Endothelial cell of umbilical vein (primary cell): ENCODE measurements at regions not wholly inside any gene's neighbourhood (a gene's known extent, or its start where the extent isn't known, plus 50 kb on each side); places are given as distances from the start of the nearest gene placed in this dataset.

Experiments used
- BruUV-seq: library from RNA; stranded (reverse); fragments of 400-500 nt; replicated peaks from 2 replicates; lab custom pipeline; 2021; lab: Mats Ljungman, UMichigan
- CTCF ChIA-PET: fragments of 300-600, 350-600 bp; sonication (Branson Sonifier 250); formaldehyde crosslinking; loops from one replicate; lab custom pipeline; 2021; ENCODE audit warnings: antibody characterized with exemption, inconsistent platforms; lab: Charles Lee
- POLR2A ChIA-PET: fragments of 300-600, 350-600 bp; sonication (Branson Sonifier 250); formaldehyde crosslinking; loops from one replicate; lab custom pipeline; 2021; ENCODE audit warnings: antibody characterized with exemption, inconsistent platforms; lab: Charles Lee
- DNase-seq: peaks from one replicate; pipeline ENCODE4 v3.0.0-alpha.2; 2011; ENCODE audit warnings: low read depth, low spot score
- FAIRE-seq: peaks from 2 replicates; lab custom pipeline; 2011; peaks lifted over from hg19 to GRCh38; lab: Jason Lieb, UNC
- H2AFZ ChIP-seq: 2 replicates; pipeline ENCODE4 v1.6.0; 2012; ENCODE audit warnings: low read depth, low read length, control low read depth, inconsistent platforms
- H3K27ac ChIP-seq: 2 replicates; pipeline ENCODE4 v1.5.1; 2011; ENCODE audit warnings: low read depth, mild to moderate bottlenecking, control low read depth, low read length, moderate library complexity; ENCODE audit not compliant: insufficient read depth
- H3K27me3 ChIP-seq, 2 experiments: 2 replicates each; pipeline versions ENCODE4 v1.6.0 to v1.6.1; 2011; ENCODE audit warnings: low read length in 2 of 2, mixed read lengths in 1 of 2; ENCODE audit not compliant: control insufficient read depth in 2 of 2, insufficient read depth in 2 of 2
- H3K36me3 ChIP-seq, 2 experiments: 2 replicates in 1 of 2; 3 replicates in 1 of 2; pipeline ENCODE4 v1.5.1; 2011; ENCODE audit warnings: low read length in 2 of 2, mild to moderate bottlenecking in 1 of 2, moderate library complexity in 1 of 2; ENCODE audit not compliant: control insufficient read depth in 2 of 2, insufficient read depth in 2 of 2; ENCODE audit errors: extremely low read depth in 1 of 2
- H3K4me1 ChIP-seq: 3 replicates; pipeline ENCODE4 v1.5.1; 2011; ENCODE audit warnings: mild to moderate bottlenecking, low read length; ENCODE audit not compliant: control insufficient read depth, insufficient read depth; ENCODE audit errors: extremely low read depth
- H3K4me2 ChIP-seq: 2 replicates; pipeline ENCODE4 v1.6.1; 2011; ENCODE audit warnings: low read length, control low read depth, mixed read lengths; ENCODE audit not compliant: insufficient read depth
- H3K4me3 ChIP-seq, 3 experiments: fragments of 200-600 bp in 1 of 3; sonication (generic), shearing (Covaris generic) in 1 of 3; replicated peaks in 1 of 3; 2 replicates each; pipeline ENCODE4 v1.5.1; 2011 to 2016; ENCODE audit warnings: control low read depth in 3 of 3, low read length in 3 of 3, mild to moderate bottlenecking in 2 of 3, inconsistent platforms in 1 of 3, low read depth in 1 of 3, moderate library complexity in 1 of 3; ENCODE audit not compliant: insufficient read depth in 1 of 3
- H3K79me2 ChIP-seq: 2 replicates; pipeline ENCODE4 v1.6.0; 2012; ENCODE audit warnings: low read length, inconsistent platforms; ENCODE audit not compliant: control insufficient read depth, insufficient read depth
- H3K9ac ChIP-seq: replicated peaks from 2 replicates; pipeline ENCODE3; 2011; ENCODE audit warnings: low read length, control low read depth; ENCODE audit not compliant: insufficient read depth; ENCODE audit errors: extremely low read depth
- H3K9me1 ChIP-seq: replicated peaks from 3 replicates; pipeline ENCODE4 v1.6.0; 2011; ENCODE audit warnings: mild to moderate bottlenecking, low read length; ENCODE audit not compliant: control insufficient read depth, insufficient read depth; ENCODE audit errors: extremely low read depth
- H3K9me3 ChIP-seq: replicated peaks from 2 replicates; pipeline ENCODE4 v1.5.1; 2012; ENCODE audit warnings: low read length, inconsistent platforms; ENCODE audit not compliant: control insufficient read depth, insufficient read depth
- H4K20me1 ChIP-seq: replicated peaks from 2 replicates; pipeline ENCODE3; 2011; ENCODE audit warnings: mild to moderate bottlenecking, low read length; ENCODE audit not compliant: control insufficient read depth, insufficient read depth; ENCODE audit errors: extremely low read depth
- CTCF ChIP-seq, 2 donors: IDR thresholded peaks; 1 replicate in 1 of 2; 2 replicates in 1 of 2; pipeline ENCODE4 v1.5.1; 2011; ENCODE audit warnings: low read length in 2 of 2, mild to moderate bottlenecking in 2 of 2, moderate library complexity in 2 of 2, control low read depth in 1 of 2, inconsistent platforms in 1 of 2, low read depth in 1 of 2; ENCODE audit not compliant: insufficient read depth in 1 of 2; ENCODE audit errors: extremely low read depth in 1 of 2
- EZH2 ChIP-seq: IDR thresholded peaks from 2 replicates; pipeline ENCODE4 v1.6.1; 2012; ENCODE audit warnings: borderline replicate concordance, low read depth, mild to moderate bottlenecking, moderate library complexity, low read length, inconsistent platforms; ENCODE audit not compliant: severe bottlenecking
- FOS ChIP-seq: IDR thresholded peaks from 2 replicates; pipeline ENCODE4 v1.6.1; 2011; ENCODE audit warnings: mild to moderate bottlenecking, low read length, moderate library complexity, borderline replicate concordance; ENCODE audit not compliant: insufficient read depth
- GATA2 ChIP-seq: IDR thresholded peaks from 2 replicates; pipeline ENCODE4 v1.7.0; 2011; ENCODE audit warnings: low read depth, mild to moderate bottlenecking, moderate library complexity, mixed read lengths, low read length; ENCODE audit not compliant: insufficient read length, insufficient read depth
- JUN ChIP-seq: IDR thresholded peaks from 2 replicates; pipeline ENCODE4 v1.6.1; 2011; ENCODE audit warnings: borderline replicate concordance, low read depth; ENCODE audit not compliant: insufficient read length, insufficient read depth
- MYC ChIP-seq: IDR thresholded peaks from one replicate; pipeline ENCODE4 v1.6.1; 2011; ENCODE audit warnings: mild to moderate bottlenecking, low read depth, low read length
- POLR2A ChIP-seq: IDR thresholded peaks from 2 replicates; pipeline ENCODE4 v1.6.1; 2012; ENCODE audit warnings: low read depth, mild to moderate bottlenecking, control low read depth, low read length
- POLR2AphosphoS5 ChIP-seq: IDR thresholded peaks from 2 replicates; pipeline ENCODE4 v1.6.1; 2012; ENCODE audit warnings: low read depth, mild to moderate bottlenecking, control low read depth, low read length, moderate library complexity; ENCODE audit not compliant: insufficient read depth
- dilution Hi-C: fragments of 300-500 bp; cut with MboI; formaldehyde crosslinking; loops from one replicate; pipeline ENCODE4 v1.15.0; 2019; ENCODE audit warnings: low sequenced_read_pairs; ENCODE audit not compliant: extremely low pct_ligation_motif_present
- intact Hi-C: fragments of 100-400 bp; cut with micrococcal nuclease; formaldehyde crosslinking; loops from one replicate; pipeline ENCODE4 v1.10.0; 2022
- TF ChIP-seq, protein P1 (sequence below): IDR thresholded peaks from 2 replicates; pipeline ENCODE4 v1.6.1; 2011; ENCODE audit not compliant: insufficient read depth, insufficient read length

- CTCF ChIA-PET: no interaction called here
- dilution Hi-C loops (no loop called here), intact Hi-C loops (no loop called here)
- Histone ChIP-seq H3K9me3 (no peaks in the 10 kb centered on the region), H3K36me3 (no peaks in the 10 kb centered on the region), H3K27ac (no peak overlapping the region), H3K79me2 (no peaks in the 10 kb centered on the region), H2AFZ (no peak overlapping the region), H3K4me2 (no peak overlapping the region), H3K27me3 (no peaks in the 10 kb centered on the region), H4K20me1 (no peaks in the 10 kb centered on the region), H3K9me1 (no peaks in the 10 kb centered on the region), H3K9ac (no peak overlapping the region), H3K4me3 (no peak overlapping the region), H3K4me1 (no peaks in the 10 kb centered on the region)
- DNase-seq (no peak), FAIRE-seq (no peak)
- POLR2A ChIA-PET: no interaction called here
- TF ChIP-seq POLR2A (no peak), POLR2AphosphoS5 (no peak), GATA2 (no peak), JUN (no peak), FOS (no peak), MYC (no peak), CTCF (IDR thresholded peaks at IDR 0.05; ENCODE audit: extremely low read depth in 1 of 2, insufficient read depth in 1 of 2, low read depth in 1 of 2, low read length in 2 of 2) (no peak), EZH2 (no peak)
- TF ChIP-seq, protein P1, sequence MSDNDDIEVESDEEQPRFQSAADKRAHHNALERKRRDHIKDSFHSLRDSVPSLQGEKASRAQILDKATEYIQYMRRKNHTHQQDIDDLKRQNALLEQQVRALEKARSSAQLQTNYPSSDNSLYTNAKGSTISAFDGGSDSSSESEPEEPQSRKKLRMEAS: no peak
- no TSS peak for BruUV-seq
Measured at GRCh38 chr4:130851107-130851506, 1755.2 kb downstream of the C4orf33 start.
